SIG-M5 (cell line): ENCODE measurements at regions not wholly inside any gene's neighbourhood (a gene's known extent, or its start where the extent isn't known, plus 50 kb on each side); places are given as distances from the start of the nearest gene placed in this dataset.

ENCODE experiments used
- DNase-seq: peaks from one replicate; lab custom pipeline; 2025; lab: John Stamatoyannopoulos, UW

GRCh38 chr20:21033817-21034216 is 72.3 kb downstream of the LINC00237 start:
- DNase-seq = no peak

- DNase-seq = no peak
Observed at GRCh38 chr20:21031666-21032065, 74.5 kb downstream of the LINC00237 start.

GRCh38 chr20:21029341-21029740 is 76.8 kb downstream of the LINC00237 start:
- DNase-seq = no peak

- no peak for DNase-seq
Observed at GRCh38 chr20:21028921-21029320, 77.2 kb downstream of the LINC00237 start.

GRCh38 chr20:21028436-21028835 is 77.7 kb downstream of the LINC00237 start:
- DNase-seq = no peak

- DNase-seq = no peak
Observed at GRCh38 chr20:21027569-21027968, 78.6 kb downstream of the LINC00237 start.

- DNase-seq = no peak
Observed at GRCh38 chr20:21026951-21027350, 79.2 kb downstream of the LINC00237 start.

- DNase-seq = no peak
Observed at GRCh38 chr20:21024420-21024819, 81.7 kb downstream of the LINC00237 start.

GRCh38 chr20:21022925-21023324 is 83.2 kb downstream of the LINC00237 start:
- no peak for DNase-seq

- no peak for DNase-seq
Observed at GRCh38 chr20:21021472-21021790, 84.7 kb downstream of the LINC00237 start.

GRCh38 chr20:21020659-21021471 is 85.3 kb downstream of the LINC00237 start:
- no peak for DNase-seq

- DNase-seq = no peak
Observed at GRCh38 chr20:21019814-21020658, 86.1 kb downstream of the LINC00237 start.

- no peak for DNase-seq
Observed at GRCh38 chr20:21019468-21019813, 86.7 kb downstream of the LINC00237 start.

- DNase-seq = no peak
Observed at GRCh38 chr20:21018576-21018975, 87.6 kb downstream of the LINC00237 start.

- no peak for DNase-seq
Observed at GRCh38 chr20:21017528-21018085, 88.6 kb downstream of the LINC00237 start.

GRCh38 chr20:21016751-21017150 is 89.4 kb downstream of the LINC00237 start:
- DNase-seq = no peak

GRCh38 chr20:21014528-21014927 is 91.6 kb downstream of the LINC00237 start:
- no peak for DNase-seq

- DNase-seq = no peak
Observed at GRCh38 chr20:21008951-21009350, 97.2 kb downstream of the LINC00237 start.

GRCh38 chr20:21006611-21007010 is 99.5 kb downstream of the LINC00237 start:
- DNase-seq = no peak

- DNase-seq = no peak
Observed at GRCh38 chr20:21004386-21005076, 101.6 kb downstream of the LINC00237 start.

GRCh38 chr20:21003902-21004301 is 102.3 kb downstream of the LINC00237 start:
- no peak for DNase-seq

GRCh38 chr20:21002486-21002885 is 103.7 kb downstream of the LINC00237 start:
- no peak for DNase-seq
